GM23338 (cell line): ENCODE measurements at regions not wholly inside any gene's neighbourhood (a gene's known extent, or its start where the extent isn't known, plus 50 kb on each side); places are given as distances from the start of the nearest gene placed in this dataset.

ENCODE experiments used
- ATAC-seq: fragments of 200-7000 bp; cut with Tn5 transposase; 3 replicates; pipeline ENCODE4 v1.9.1; 2020
- DNase-seq: peaks from one replicate; pipeline ENCODE4 v3.0.0-alpha.2; 2015; ENCODE audit warnings: low spot score
- H2AFZ ChIP-seq: fragments of 200-600 bp; sonication (generic); 2 replicates; pipeline ENCODE4 v1.8.0; 2016; ENCODE audit warnings: antibody characterized with exemption, mild to moderate bottlenecking, moderate library complexity
- H3F3A ChIP-seq: fragments of 200-600 bp; sonication (generic); replicated peaks from 2 replicates; pipeline ENCODE4 v1.8.0; 2017; ENCODE audit warnings: antibody characterized with exemption, mixed run types, low read depth
- H3K27ac ChIP-seq: fragments of 200-600 bp; sonication (generic); 2 replicates; pipeline ENCODE4 v1.6.1; 2016; ENCODE audit warnings: low read depth
- H3K27me3 ChIP-seq: fragments of 200-600 bp; sonication (generic); 2 replicates; pipeline ENCODE4 v1.8.0; 2016; ENCODE audit warnings: mild to moderate bottlenecking, mixed run types, moderate library complexity; ENCODE audit not compliant: insufficient read depth
- H3K36me3 ChIP-seq: fragments of 200-600 bp; sonication (generic); 2 replicates; pipeline ENCODE4 v1.8.0; 2016; ENCODE audit warnings: mild to moderate bottlenecking; ENCODE audit not compliant: insufficient read depth
- H3K4me1 ChIP-seq: fragments of 200-600 bp; sonication (generic); 2 replicates; pipeline ENCODE4 v1.8.0; 2016; ENCODE audit warnings: mild to moderate bottlenecking, moderate library complexity; ENCODE audit not compliant: insufficient read depth
- H3K4me2 ChIP-seq: fragments of 200-600 bp; sonication (generic); 2 replicates; pipeline ENCODE4 v1.7.1; 2017; ENCODE audit warnings: mixed run types
- H3K4me3 ChIP-seq: fragments of 200-600 bp; sonication (generic); 2 replicates; pipeline ENCODE4 v1.6.1; 2016; ENCODE audit warnings: mixed run types
- H3K79me2 ChIP-seq: fragments of 200-600 bp; sonication (generic); replicated peaks from 2 replicates; pipeline ENCODE4 v1.8.0; 2017; ENCODE audit warnings: mild to moderate bottlenecking; ENCODE audit not compliant: insufficient read depth
- H3K9me2 ChIP-seq: fragments of 200-600 bp; sonication (generic); 2 replicates; pipeline ENCODE4 v1.8.0; 2017; ENCODE audit not compliant: insufficient read depth
- H4K20me1 ChIP-seq: fragments of 200-600 bp; sonication (generic); replicated peaks from 2 replicates; pipeline ENCODE4 v1.8.0; 2017; ENCODE audit warnings: mild to moderate bottlenecking; ENCODE audit not compliant: insufficient read depth
- H3K27ac Mint-ChIP-seq: 2 replicates; pipeline ENCODE4 v1.8.0; 2020; ENCODE audit warnings: inconsistent platforms, mild to moderate bottlenecking, moderate library complexity, mixed read lengths
- H3K27me3 Mint-ChIP-seq: 3 replicates; pipeline ENCODE4 v1.8.0; 2022; ENCODE audit warnings: low read depth, mild to moderate bottlenecking, moderate library complexity, mixed read lengths, inconsistent platforms; ENCODE audit not compliant: insufficient read depth, poor library complexity
- H3K36me3 Mint-ChIP-seq: 3 replicates; pipeline ENCODE4 v1.8.0; 2021; ENCODE audit warnings: low read depth, mild to moderate bottlenecking, inconsistent platforms, moderate library complexity, mixed read lengths
- H3K4me1 Mint-ChIP-seq: 3 replicates; pipeline ENCODE4 v1.8.0; 2020; ENCODE audit warnings: mild to moderate bottlenecking, inconsistent platforms, mixed read lengths
- H3K4me3 Mint-ChIP-seq: 3 replicates; pipeline ENCODE4 v1.8.0; 2021; ENCODE audit warnings: moderate library complexity, mild to moderate bottlenecking, inconsistent platforms, mixed read lengths
- H3K9me3 Mint-ChIP-seq: 3 replicates; pipeline ENCODE4 v1.8.0; 2020; ENCODE audit warnings: moderate library complexity, mild to moderate bottlenecking, inconsistent platforms, mixed read lengths
- CREB1 ChIP-seq: fragments of 250-450 bp; sonication (Bioruptor Pico); IDR thresholded peaks from 2 replicates; pipeline ENCODE4 v1.5.0; 2020; ENCODE audit warnings: low read depth, mild to moderate bottlenecking, moderate library complexity
- CTCF ChIP-seq, 2 experiments: fragments of 200-600 bp in 1 of 2; sonication (generic) in 1 of 2; conservative IDR thresholded peaks; 2 replicates each; pipeline versions ENCODE4 v1.5.1 to v1.6.1; 2016 to 2017; ENCODE audit warnings: antibody characterized with exemption in 2 of 2, low read depth in 2 of 2, mild to moderate bottlenecking in 2 of 2, moderate library complexity in 1 of 2
- EZH2 ChIP-seq: fragments of 200-600 bp; sonication (generic); IDR thresholded peaks from one replicate; pipeline ENCODE4 v1.8.0; 2017; ENCODE audit warnings: antibody characterized with exemption, mild to moderate bottlenecking, low read depth; ENCODE audit not compliant: unreplicated experiment
- EZH2phosphoT487 ChIP-seq: fragments of 200-600 bp; sonication (generic); IDR thresholded peaks from one replicate; pipeline ENCODE4 v1.8.1; 2018; ENCODE audit warnings: antibody characterized with exemption; ENCODE audit not compliant: unreplicated experiment
- JUNB ChIP-seq: IDR thresholded peaks from one replicate; pipeline ENCODE4 v1.6.1; 2016; ENCODE audit warnings: antibody characterized with exemption; ENCODE audit not compliant: unreplicated experiment
- NANOG ChIP-seq: IDR thresholded peaks from 2 replicates; pipeline ENCODE4 v1.6.1; 2016; ENCODE audit warnings: antibody characterized with exemption, borderline replicate concordance
- POLR2AphosphoS5 ChIP-seq: IDR thresholded peaks from 2 replicates; pipeline ENCODE4 v1.6.1; 2016; ENCODE audit warnings: antibody characterized with exemption, low read depth
- STAT1 ChIP-seq: IDR thresholded peaks from one replicate; pipeline ENCODE4 v1.6.1; 2016; ENCODE audit warnings: antibody characterized with exemption; ENCODE audit not compliant: unreplicated experiment
- ZNF114 ChIP-seq: fragments of 250-450 bp; sonication (Bioruptor Pico); IDR thresholded peaks from 2 replicates; pipeline ENCODE4 v1.5.0; 2020; ENCODE audit warnings: mild to moderate bottlenecking, moderate library complexity
- ZNF331 ChIP-seq: fragments of 250-450 bp; sonication (Bioruptor Pico); IDR thresholded peaks from 2 replicates; pipeline ENCODE4 v1.5.0; 2020; ENCODE audit warnings: low read depth, mild to moderate bottlenecking, moderate library complexity
- TF ChIP-seq, protein P1 (sequence below): IDR thresholded peaks from 2 replicates; pipeline ENCODE4 v1.6.1; 2016; ENCODE audit warnings: antibody characterized with exemption
- TF ChIP-seq, protein P2 (sequence below): fragments of 250-450 bp; sonication (Bioruptor Pico); IDR thresholded peaks from 2 replicates; pipeline ENCODE4 v1.5.0; 2020; ENCODE audit warnings: mild to moderate bottlenecking, moderate library complexity
- TF ChIP-seq, protein P3 (sequence below): IDR thresholded peaks from one replicate; pipeline ENCODE4 v1.6.1; 2018; ENCODE audit warnings: antibody characterized with exemption; ENCODE audit not compliant: unreplicated experiment

DNA sequence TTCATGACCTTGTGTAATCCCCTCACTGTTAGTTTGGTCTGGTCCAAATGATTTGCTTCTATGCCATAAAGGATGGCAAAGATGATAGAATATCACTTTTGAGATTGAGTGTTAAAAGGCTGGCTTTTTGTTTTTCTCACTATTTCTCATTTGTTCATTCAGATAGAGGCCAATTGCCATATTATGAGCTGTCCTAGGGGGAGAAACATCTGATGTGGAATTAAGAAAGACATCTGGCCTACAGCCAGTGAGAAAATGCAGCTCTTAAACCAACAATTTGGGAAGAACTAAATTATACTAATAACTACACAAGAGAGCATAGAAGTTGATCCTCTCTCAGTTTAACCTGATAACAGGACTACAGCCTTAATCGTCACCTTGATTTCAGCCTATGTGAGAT, 1668.6 kb downstream of the GRIK2 start:
- peaks cover 8% of the 10 kb centered on the region; the same call in 2 of the 3 replicates for H3K36me3 Mint-ChIP-seq
- no peak for TF ChIP-seq NANOG
- TF ChIP-seq JUNB, result no peak
- TF ChIP-seq ZNF114 (CRISPR knock-in tag), result no peak
- TF ChIP-seq, protein P1, sequence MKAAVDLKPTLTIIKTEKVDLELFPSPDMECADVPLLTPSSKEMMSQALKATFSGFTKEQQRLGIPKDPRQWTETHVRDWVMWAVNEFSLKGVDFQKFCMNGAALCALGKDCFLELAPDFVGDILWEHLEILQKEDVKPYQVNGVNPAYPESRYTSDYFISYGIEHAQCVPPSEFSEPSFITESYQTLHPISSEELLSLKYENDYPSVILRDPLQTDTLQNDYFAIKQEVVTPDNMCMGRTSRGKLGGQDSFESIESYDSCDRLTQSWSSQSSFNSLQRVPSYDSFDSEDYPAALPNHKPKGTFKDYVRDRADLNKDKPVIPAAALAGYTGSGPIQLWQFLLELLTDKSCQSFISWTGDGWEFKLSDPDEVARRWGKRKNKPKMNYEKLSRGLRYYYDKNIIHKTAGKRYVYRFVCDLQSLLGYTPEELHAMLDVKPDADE, result no peak
- TF ChIP-seq EZH2phosphoT487, result no peak
- TF ChIP-seq, protein P2, sequence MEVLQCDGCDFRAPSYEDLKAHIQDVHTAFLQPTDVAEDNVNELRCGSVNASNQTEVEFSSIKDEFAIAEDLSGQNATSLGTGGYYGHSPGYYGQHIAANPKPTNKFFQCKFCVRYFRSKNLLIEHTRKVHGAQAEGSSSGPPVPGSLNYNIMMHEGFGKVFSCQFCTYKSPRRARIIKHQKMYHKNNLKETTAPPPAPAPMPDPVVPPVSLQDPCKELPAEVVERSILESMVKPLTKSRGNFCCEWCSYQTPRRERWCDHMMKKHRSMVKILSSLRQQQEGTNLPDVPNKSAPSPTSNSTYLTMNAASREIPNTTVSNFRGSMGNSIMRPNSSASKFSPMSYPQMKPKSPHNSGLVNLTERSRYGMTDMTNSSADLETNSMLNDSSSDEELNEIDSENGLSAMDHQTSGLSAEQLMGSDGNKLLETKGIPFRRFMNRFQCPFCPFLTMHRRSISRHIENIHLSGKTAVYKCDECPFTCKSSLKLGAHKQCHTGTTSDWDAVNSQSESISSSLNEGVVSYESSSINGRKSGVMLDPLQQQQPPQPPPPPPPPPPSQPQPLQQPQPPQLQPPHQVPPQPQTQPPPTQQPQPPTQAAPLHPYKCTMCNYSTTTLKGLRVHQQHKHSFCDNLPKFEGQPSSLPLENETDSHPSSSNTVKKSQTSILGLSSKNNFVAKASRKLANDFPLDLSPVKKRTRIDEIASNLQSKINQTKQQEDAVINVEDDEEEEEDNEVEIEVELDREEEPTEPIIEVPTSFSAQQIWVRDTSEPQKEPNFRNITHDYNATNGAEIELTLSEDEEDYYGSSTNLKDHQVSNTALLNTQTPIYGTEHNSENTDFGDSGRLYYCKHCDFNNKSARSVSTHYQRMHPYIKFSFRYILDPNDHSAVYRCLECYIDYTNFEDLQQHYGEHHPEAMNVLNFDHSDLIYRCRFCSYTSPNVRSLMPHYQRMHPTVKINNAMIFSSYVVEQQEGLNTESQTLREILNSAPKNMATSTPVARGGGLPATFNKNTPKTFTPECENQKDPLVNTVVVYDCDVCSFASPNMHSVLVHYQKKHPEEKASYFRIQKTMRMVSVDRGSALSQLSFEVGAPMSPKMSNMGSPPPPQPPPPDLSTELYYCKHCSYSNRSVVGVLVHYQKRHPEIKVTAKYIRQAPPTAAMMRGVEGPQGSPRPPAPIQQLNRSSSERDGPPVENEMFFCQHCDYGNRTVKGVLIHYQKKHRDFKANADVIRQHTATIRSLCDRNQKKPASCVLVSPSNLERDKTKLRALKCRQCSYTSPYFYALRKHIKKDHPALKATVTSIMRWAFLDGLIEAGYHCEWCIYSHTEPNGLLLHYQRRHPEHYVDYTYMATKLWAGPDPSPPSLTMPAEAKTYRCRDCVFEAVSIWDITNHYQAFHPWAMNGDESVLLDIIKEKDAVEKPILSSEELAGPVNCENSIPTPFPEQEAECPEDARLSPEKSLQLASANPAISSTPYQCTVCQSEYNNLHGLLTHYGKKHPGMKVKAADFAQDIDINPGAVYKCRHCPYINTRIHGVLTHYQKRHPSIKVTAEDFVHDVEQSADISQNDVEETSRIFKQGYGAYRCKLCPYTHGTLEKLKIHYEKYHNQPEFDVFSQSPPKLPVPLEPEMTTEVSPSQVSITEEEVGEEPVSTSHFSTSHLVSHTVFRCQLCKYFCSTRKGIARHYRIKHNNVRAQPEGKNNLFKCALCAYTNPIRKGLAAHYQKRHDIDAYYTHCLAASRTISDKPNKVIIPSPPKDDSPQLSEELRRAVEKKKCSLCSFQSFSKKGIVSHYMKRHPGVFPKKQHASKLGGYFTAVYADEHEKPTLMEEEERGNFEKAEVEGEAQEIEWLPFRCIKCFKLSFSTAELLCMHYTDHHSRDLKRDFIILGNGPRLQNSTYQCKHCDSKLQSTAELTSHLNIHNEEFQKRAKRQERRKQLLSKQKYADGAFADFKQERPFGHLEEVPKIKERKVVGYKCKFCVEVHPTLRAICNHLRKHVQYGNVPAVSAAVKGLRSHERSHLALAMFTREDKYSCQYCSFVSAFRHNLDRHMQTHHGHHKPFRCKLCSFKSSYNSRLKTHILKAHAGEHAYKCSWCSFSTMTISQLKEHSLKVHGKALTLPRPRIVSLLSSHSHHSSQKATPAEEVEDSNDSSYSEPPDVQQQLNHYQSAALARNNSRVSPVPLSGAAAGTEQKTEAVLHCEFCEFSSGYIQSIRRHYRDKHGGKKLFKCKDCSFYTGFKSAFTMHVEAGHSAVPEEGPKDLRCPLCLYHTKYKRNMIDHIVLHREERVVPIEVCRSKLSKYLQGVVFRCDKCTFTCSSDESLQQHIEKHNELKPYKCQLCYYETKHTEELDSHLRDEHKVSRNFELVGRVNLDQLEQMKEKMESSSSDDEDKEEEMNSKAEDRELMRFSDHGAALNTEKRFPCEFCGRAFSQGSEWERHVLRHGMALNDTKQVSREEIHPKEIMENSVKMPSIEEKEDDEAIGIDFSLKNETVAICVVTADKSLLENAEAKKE (CRISPR knock-in tag), result no peak
- TF ChIP-seq, protein P3, sequence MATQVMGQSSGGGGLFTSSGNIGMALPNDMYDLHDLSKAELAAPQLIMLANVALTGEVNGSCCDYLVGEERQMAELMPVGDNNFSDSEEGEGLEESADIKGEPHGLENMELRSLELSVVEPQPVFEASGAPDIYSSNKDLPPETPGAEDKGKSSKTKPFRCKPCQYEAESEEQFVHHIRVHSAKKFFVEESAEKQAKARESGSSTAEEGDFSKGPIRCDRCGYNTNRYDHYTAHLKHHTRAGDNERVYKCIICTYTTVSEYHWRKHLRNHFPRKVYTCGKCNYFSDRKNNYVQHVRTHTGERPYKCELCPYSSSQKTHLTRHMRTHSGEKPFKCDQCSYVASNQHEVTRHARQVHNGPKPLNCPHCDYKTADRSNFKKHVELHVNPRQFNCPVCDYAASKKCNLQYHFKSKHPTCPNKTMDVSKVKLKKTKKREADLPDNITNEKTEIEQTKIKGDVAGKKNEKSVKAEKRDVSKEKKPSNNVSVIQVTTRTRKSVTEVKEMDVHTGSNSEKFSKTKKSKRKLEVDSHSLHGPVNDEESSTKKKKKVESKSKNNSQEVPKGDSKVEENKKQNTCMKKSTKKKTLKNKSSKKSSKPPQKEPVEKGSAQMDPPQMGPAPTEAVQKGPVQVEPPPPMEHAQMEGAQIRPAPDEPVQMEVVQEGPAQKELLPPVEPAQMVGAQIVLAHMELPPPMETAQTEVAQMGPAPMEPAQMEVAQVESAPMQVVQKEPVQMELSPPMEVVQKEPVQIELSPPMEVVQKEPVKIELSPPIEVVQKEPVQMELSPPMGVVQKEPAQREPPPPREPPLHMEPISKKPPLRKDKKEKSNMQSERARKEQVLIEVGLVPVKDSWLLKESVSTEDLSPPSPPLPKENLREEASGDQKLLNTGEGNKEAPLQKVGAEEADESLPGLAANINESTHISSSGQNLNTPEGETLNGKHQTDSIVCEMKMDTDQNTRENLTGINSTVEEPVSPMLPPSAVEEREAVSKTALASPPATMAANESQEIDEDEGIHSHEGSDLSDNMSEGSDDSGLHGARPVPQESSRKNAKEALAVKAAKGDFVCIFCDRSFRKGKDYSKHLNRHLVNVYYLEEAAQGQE, result no peak
- no peak for TF ChIP-seq EZH2
- TF ChIP-seq CTCF (conservative IDR thresholded peaks at IDR 0.05; ENCODE audit: low read depth in 2 of 2), result no peak
- TF ChIP-seq STAT1, result no peak
- TF ChIP-seq CREB1 (CRISPR knock-in tag), result no peak
- TF ChIP-seq POLR2AphosphoS5, result no peak
- TF ChIP-seq ZNF331 (CRISPR knock-in tag), result no peak
- no peaks in the 10 kb centered on the region for H3K9me2 ChIP-seq
- peaks cover 14% of the 10 kb centered on the region for H3K9me3 Mint-ChIP-seq
- no peaks in the 10 kb centered on the region for H4K20me1 ChIP-seq
- H3K4me1 Mint-ChIP-seq, result no peaks in the 10 kb centered on the region
- H2AFZ ChIP-seq, result no peak overlapping the region; the same call in 1 of the 2 replicates
- H3K27me3 ChIP-seq, result no peaks in the 10 kb centered on the region
- no peaks in the 10 kb centered on the region for H3K36me3 ChIP-seq
- no peak overlapping the region for H3K4me3 ChIP-seq
- no peak overlapping the region for H3K4me3 Mint-ChIP-seq
- no peaks in the 10 kb centered on the region for H3K4me1 ChIP-seq
- no peak overlapping the region for H3K27ac Mint-ChIP-seq
- no peak for ATAC-seq
- H3K79me2 ChIP-seq, result no peaks in the 10 kb centered on the region
- no peaks in the 10 kb centered on the region for H3F3A ChIP-seq
- no peak overlapping the region for H3K4me2 ChIP-seq
- peaks cover 1% of the 10 kb centered on the region for H3K27me3 Mint-ChIP-seq
- no peak overlapping the region for H3K27ac ChIP-seq
- DNase-seq, result no peak
